Liver (tissue), 3 donors: ENCODE measurements at regions not wholly inside any gene's neighbourhood (a gene's known extent, or its start where the extent isn't known, plus 50 kb on each side); places are given as distances from the start of the nearest gene placed in this dataset.

Source experiments
- ATF3 ChIP-seq: IDR thresholded peaks from 2 replicates; pipeline ENCODE4 v1.6.1; 2016; ENCODE audit warnings: antibody characterized with exemption
- RXRA ChIP-seq, 2 donors: IDR thresholded peaks; 2 replicates each; pipeline ENCODE4 v1.6.1; 2017 to 2018; ENCODE audit warnings: antibody characterized with exemption in 2 of 2, mild to moderate bottlenecking in 1 of 2
- TF ChIP-seq, protein P1 (sequence below): fragments of 150-350 bp; IDR thresholded peaks from 2 replicates; pipeline ENCODE4 v1.5.1; 2017; ENCODE audit warnings: improper control_type of control experiment, low read depth, low read length; ENCODE audit not compliant: missing input control
- donor health status: healthy.
- donor health status: healthy.

DNA sequence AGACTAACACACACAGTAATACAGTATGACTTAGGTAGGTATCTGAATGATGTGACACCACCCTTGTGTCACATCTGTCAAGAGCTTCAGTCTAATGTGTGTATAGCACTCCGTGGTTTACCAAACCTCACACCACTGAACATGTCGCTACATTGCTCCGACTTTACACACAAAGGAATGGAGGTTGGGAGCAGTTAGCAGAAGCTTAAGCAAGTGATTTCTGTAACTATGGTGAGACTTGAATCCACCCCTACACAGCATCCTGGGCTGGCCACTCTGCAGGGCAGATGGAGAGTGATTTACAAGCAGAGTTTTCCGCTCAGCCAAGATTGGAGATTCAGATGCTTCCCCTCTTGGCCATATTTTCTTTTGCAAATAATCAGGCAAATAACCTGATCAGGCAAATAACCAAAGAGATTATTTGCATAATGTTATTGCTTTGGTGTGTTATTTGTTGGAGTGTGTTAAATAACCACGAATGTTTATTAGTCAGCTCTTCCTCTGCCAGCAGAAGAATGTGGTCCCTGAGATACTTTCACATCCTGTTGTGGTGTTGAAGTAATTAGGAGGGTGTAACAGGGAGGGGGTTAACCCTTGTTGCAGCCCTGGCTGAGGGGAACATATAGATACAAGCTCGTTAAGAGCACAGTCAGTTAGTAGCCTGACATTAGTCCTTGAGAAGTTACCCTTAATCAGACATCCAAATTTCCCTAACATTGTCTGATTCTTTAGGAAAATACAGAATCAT, 92.8 kb downstream of the SNX18 start:
- TF ChIP-seq, protein P1, sequence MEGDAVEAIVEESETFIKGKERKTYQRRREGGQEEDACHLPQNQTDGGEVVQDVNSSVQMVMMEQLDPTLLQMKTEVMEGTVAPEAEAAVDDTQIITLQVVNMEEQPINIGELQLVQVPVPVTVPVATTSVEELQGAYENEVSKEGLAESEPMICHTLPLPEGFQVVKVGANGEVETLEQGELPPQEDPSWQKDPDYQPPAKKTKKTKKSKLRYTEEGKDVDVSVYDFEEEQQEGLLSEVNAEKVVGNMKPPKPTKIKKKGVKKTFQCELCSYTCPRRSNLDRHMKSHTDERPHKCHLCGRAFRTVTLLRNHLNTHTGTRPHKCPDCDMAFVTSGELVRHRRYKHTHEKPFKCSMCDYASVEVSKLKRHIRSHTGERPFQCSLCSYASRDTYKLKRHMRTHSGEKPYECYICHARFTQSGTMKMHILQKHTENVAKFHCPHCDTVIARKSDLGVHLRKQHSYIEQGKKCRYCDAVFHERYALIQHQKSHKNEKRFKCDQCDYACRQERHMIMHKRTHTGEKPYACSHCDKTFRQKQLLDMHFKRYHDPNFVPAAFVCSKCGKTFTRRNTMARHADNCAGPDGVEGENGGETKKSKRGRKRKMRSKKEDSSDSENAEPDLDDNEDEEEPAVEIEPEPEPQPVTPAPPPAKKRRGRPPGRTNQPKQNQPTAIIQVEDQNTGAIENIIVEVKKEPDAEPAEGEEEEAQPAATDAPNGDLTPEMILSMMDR = no peak
- no peak for TF ChIP-seq RXRA (IDR thresholded peaks at IDR 0.05)
- TF ChIP-seq ATF3 = no peak
